ENCODE measurements at regions not wholly inside any gene's neighbourhood (a gene's known extent, or its start where the extent isn't known, plus 50 kb on each side); places are given as distances from the start of the nearest gene placed in this dataset.
"Not testable (repeated sequence)": the region's sequence is repeated elsewhere in the genome, so short reads cannot be mapped to it uniquely, and the experiment has no call there.

GRCh38 chr4:60822986-60823385 is 377.1 kb upstream of the ADGRL3 start:
- DNase-seq, result no peak

- DNase-seq, result no peak
Observed at GRCh38 chr4:60840020-60840419, 360.1 kb upstream of the ADGRL3 start.

- no peak for DNase-seq
Observed at GRCh38 chr4:60846678-60847077, 353.4 kb upstream of the ADGRL3 start.

- DNase-seq, result no peak
Observed at GRCh38 chr4:60847614-60848013, 352.5 kb upstream of the ADGRL3 start.

- DNase-seq, result no peak
Observed at GRCh38 chr4:60857130-60857753, 342.9 kb upstream of the ADGRL3 start.

- no peak for DNase-seq
Observed at GRCh38 chr4:60863442-60863841, 336.7 kb upstream of the ADGRL3 start.

GRCh38 chr4:60865273-60865672 is 334.9 kb upstream of the ADGRL3 start:
- DNase-seq, result no peak

- no peak for DNase-seq
Observed at GRCh38 chr4:60868232-60868960, 331.7 kb upstream of the ADGRL3 start.

GRCh38 chr4:60879135-60879701 is 320.9 kb upstream of the ADGRL3 start:
- DNase-seq, result no peak

GRCh38 chr4:60884587-60884986 is 315.5 kb upstream of the ADGRL3 start:
- no peak for DNase-seq

- no peak for DNase-seq
Observed at GRCh38 chr4:60885011-60885410, 315.1 kb upstream of the ADGRL3 start.

- no peak for DNase-seq
Observed at GRCh38 chr4:60890743-60891142, 309.4 kb upstream of the ADGRL3 start.

- no peak for DNase-seq
Observed at GRCh38 chr4:60891947-60892346, 308.2 kb upstream of the ADGRL3 start.

- DNase-seq, result no peak
Observed at GRCh38 chr4:60897415-60897814, 302.7 kb upstream of the ADGRL3 start.

GRCh38 chr4:60905162-60905561 is 295.0 kb upstream of the ADGRL3 start:
- no peak for DNase-seq

- DNase-seq, result no peak
Observed at GRCh38 chr4:60911127-60911526, 289.0 kb upstream of the ADGRL3 start.

- no peak for DNase-seq
Observed at GRCh38 chr4:60913002-60913401, 287.1 kb upstream of the ADGRL3 start.

- no peak for DNase-seq
Observed at GRCh38 chr4:60913671-60914070, 286.5 kb upstream of the ADGRL3 start.

GRCh38 chr4:60921735-60922134 is 278.4 kb upstream of the ADGRL3 start:
- not testable (repeated sequence) for DNase-seq

- no peak for DNase-seq
Observed at GRCh38 chr4:60923075-60923474, 277.1 kb upstream of the ADGRL3 start.

- no peak for DNase-seq
Observed at GRCh38 chr4:60926624-60927023, 273.5 kb upstream of the ADGRL3 start.

- DNase-seq, result no peak
Observed at GRCh38 chr4:60930866-60931265, 269.3 kb upstream of the ADGRL3 start.

GRCh38 chr4:60934566-60935295 is 265.4 kb upstream of the ADGRL3 start:
- no peak for DNase-seq

GRCh38 chr4:60938181-60938580 is 261.9 kb upstream of the ADGRL3 start:
- no peak for DNase-seq

Data from GDM1 (cell line).